ENCODE measurements at regions not wholly inside any gene's neighbourhood (a gene's known extent, or its start where the extent isn't known, plus 50 kb on each side); places are given as distances from the start of the nearest gene placed in this dataset.

- no peak for DNase-seq
Observed at GRCh38 chr4:158006990-158007389, 165.8 kb downstream of the GASK1B start.

GRCh38 chr4:158005021-158005420, 167.8 kb downstream of the GASK1B start:
- DNase-seq = no peak

GRCh38 chr4:158004101-158004500, 168.7 kb downstream of the GASK1B start:
- DNase-seq = no peak

GRCh38 chr4:158003212-158003611, 169.6 kb downstream of the GASK1B start:
- no peak for DNase-seq

GRCh38 chr4:158002173-158002572, 170.7 kb downstream of the GASK1B start:
- DNase-seq = no peak

- no peak for DNase-seq
Observed at GRCh38 chr4:158001756-158002155, 171.1 kb downstream of the GASK1B start.

GRCh38 chr4:157999723-158000122, 173.1 kb downstream of the GASK1B start:
- DNase-seq = no peak

- no peak for DNase-seq
Observed at GRCh38 chr4:157997296-157997695, 175.5 kb downstream of the GASK1B start.

- DNase-seq = no peak
Observed at GRCh38 chr4:157996061-157997028, 176.5 kb downstream of the GASK1B start.

- DNase-seq = no peak
Observed at GRCh38 chr4:157994863-157995262, 178.0 kb downstream of the GASK1B start.

GRCh38 chr4:157992948-157993839, 179.6 kb downstream of the GASK1B start:
- DNase-seq = no peak

GRCh38 chr4:157992038-157992705, 180.7 kb downstream of the GASK1B start:
- no peak for DNase-seq

- no peak for DNase-seq
Observed at GRCh38 chr4:157988641-157989040, 184.2 kb downstream of the GASK1B start.

- no peak for DNase-seq
Observed at GRCh38 chr4:157984285-157984911, 188.4 kb downstream of the GASK1B start.

- no peak for DNase-seq
Observed at GRCh38 chr4:157983300-157983699, 189.5 kb downstream of the GASK1B start.

- DNase-seq = no peak
Observed at GRCh38 chr4:157980158-157980557, 192.7 kb downstream of the GASK1B start.

GRCh38 chr4:157978680-157979361, 194.0 kb downstream of the GASK1B start:
- peak; percentile 1 for DNase-seq

GRCh38 chr4:157977086-157977485, 195.7 kb downstream of the GASK1B start:
- no peak for DNase-seq

GRCh38 chr4:157973297-157973696, 199.5 kb downstream of the GASK1B start:
- no peak for DNase-seq

GRCh38 chr4:157964463-157964862, 208.4 kb downstream of the GASK1B start:
- no peak for DNase-seq

GRCh38 chr4:157961229-157961990, 211.4 kb downstream of the GASK1B start:
- no peak for DNase-seq

All from stimulated activated naive CD4-positive, alpha-beta T cell treated with Interleukin-2 at 50 U/mL for 16 hours (primary cell).